Activated naive CD8-positive, alpha-beta T cell (primary cell): ENCODE measurements at regions not wholly inside any gene's neighbourhood (a gene's known extent, or its start where the extent isn't known, plus 50 kb on each side); places are given as distances from the start of the nearest gene placed in this dataset.
A peak's percentile ranks its signal among the peaks of the same experiment; 100 is the strongest.

Source experiments
- H3K27ac Mint-ChIP-seq: one replicate; pipeline ENCODE4 v1.8.0; 2021; ENCODE audit warnings: mixed read lengths
- H3K27me3 Mint-ChIP-seq: one replicate; pipeline ENCODE4 v1.8.0; 2021; ENCODE audit warnings: mixed read lengths
- H3K36me3 Mint-ChIP-seq: one replicate; pipeline ENCODE4 v1.8.0; 2021; ENCODE audit warnings: mixed read lengths
- H3K4me1 Mint-ChIP-seq: one replicate; pipeline ENCODE4 v1.8.0; 2021; ENCODE audit warnings: low read depth, mixed read lengths
- H3K4me3 Mint-ChIP-seq: one replicate; pipeline ENCODE4 v1.8.0; 2021; ENCODE audit warnings: mild to moderate bottlenecking, mixed read lengths
- H3K9me3 Mint-ChIP-seq: one replicate; pipeline ENCODE4 v1.8.0; 2021; ENCODE audit warnings: low read depth, mixed read lengths

DNA sequence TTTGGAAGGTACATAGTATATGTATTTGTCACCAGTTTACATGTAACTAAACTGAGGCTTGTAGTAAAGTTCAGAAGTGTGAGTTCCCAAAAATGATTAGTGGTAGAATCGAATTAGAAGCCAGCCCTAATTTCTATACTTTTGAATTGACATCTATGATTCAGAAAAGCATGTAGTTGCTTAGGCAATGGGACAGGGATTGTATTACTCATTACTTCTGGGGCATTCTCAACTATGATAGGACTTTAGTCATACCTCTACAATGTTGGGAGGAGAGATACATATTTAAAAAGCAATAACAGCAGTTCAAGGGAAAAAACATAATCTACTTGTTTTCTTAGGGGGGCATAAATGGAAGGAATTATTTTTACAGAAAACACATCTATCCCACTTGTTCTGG lies 277.9 kb upstream of the E2F7 start:
- Mint-ChIP-seq H3K4me1 (no peaks in the 10 kb centered on the region), H3K9me3 (no peaks in the 10 kb centered on the region), H3K36me3 (no peaks in the 10 kb centered on the region), H3K27me3 (no peaks in the 10 kb centered on the region), H3K4me3 (no peak overlapping the region), H3K27ac (no peak overlapping the region)

DNA sequence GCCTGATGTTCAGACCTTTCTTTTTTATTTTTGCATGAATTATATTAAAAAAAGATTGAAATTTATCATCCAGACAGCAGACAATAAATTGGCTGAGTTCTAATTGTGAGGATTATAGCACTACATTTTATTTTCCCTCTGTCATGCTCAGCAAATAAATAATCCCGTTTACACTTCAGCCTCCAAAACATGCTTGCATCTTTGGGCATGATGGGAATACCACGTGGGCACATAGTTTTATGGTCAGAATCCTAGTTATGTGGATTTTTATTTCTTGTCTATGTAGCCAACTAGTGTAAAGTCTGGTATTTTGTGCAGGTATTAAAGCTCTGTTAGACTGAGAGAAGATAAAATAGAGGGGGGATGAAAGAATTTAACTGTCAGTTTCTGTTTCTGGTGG lies 276.9 kb upstream of the E2F7 start:
- Mint-ChIP-seq H3K9me3 (no peaks in the 10 kb centered on the region), H3K4me1 (no peaks in the 10 kb centered on the region), H3K27ac (no peak overlapping the region), H3K4me3 (no peak overlapping the region), H3K27me3 (no peaks in the 10 kb centered on the region), H3K36me3 (no peaks in the 10 kb centered on the region)

DNA sequence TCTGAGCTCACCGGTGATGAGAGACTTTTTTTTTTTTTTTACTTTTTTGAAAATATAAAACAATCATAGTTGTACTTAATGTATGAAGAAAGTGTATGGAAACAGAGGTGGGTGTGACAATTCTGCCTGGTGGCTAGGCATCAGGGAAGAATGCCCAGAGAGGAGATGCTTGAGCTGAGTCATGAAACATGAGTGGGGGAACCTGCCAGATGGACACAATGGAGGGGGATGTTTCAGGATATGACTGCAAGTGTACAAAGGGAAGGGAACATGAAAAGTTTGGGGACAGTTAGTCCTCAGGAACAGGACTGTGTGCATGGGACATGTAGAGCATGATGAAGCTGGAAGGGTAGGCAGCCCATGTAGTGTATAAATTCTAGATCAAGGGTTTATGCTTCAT lies 274.2 kb upstream of the E2F7 start:
- Mint-ChIP-seq H3K9me3 (no peaks in the 10 kb centered on the region), H3K27me3 (no peaks in the 10 kb centered on the region), H3K4me3 (no peak overlapping the region), H3K4me1 (no peaks in the 10 kb centered on the region), H3K27ac (no peak overlapping the region), H3K36me3 (no peaks in the 10 kb centered on the region)

DNA sequence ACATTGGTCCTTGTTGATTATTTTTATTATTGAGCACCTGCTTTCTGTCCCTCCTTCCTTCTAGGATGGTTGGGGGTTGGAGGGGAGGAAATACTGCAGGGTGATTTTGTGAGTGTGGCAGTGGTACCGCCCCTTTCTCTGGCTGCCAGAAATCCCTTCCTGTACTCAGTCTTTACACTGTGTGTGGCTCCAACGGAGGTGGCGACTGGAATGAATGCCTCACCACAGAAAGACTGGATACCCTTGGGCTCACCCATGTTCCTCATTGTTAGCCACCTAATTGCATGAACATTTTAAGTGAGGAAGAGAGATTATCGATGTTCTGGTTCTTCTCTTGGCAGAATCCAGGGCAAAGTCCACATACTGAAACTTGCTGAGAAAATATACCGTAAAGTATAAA lies 272.0 kb upstream of the E2F7 start:
- Mint-ChIP-seq H3K27me3 (no peaks in the 10 kb centered on the region), H3K4me3 (no peak overlapping the region), H3K4me1 (no peaks in the 10 kb centered on the region), H3K9me3 (no peaks in the 10 kb centered on the region), H3K36me3 (no peaks in the 10 kb centered on the region), H3K27ac (no peak overlapping the region)

DNA sequence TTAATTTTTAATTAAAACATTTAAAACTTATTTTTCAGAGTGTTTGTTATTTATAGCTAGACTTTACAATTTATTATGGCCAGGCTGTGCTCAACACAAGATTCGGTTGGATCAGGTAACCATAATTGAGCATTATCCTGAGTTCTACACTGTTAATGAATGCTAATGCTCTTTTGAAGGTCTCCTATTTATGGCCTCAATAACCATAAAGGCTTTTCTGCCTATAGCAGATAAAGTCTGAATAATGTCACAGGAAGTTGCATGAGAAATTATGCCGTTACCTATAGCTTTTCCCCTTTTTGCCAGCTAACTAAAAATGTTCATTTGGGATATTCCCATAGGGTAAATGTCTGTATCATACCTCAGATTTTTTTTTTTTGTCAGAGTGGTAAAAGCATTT lies 269.4 kb upstream of the E2F7 start:
- Mint-ChIP-seq H3K36me3 (no peaks in the 10 kb centered on the region), H3K4me1 (no peaks in the 10 kb centered on the region), H3K9me3 (no peaks in the 10 kb centered on the region), H3K27ac (no peak overlapping the region), H3K27me3 (peaks cover 3% of the 10 kb centered on the region), H3K4me3 (no peak overlapping the region)

DNA sequence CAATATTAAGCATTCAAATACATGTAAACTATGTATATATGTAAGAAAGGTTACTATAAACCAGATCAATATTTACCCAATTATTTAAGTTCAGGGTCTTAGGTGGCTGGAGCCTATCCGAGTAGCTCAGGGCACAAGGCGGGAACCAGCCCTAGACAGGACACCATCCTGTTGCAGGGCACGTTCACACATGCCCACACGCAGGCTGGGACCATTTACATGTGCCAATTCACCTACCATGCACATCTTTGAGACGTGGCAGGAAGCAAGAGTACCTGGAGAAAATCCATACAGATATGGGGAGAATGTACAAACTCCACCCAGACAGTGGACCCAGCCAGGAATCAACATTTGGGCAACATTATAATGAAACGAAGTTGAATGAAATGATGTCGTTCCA lies 263.0 kb upstream of the E2F7 start:
- H3K4me1 Mint-ChIP-seq: peaks cover 14% of the 10 kb centered on the region
- H3K4me3 Mint-ChIP-seq: no peak overlapping the region
- H3K27me3 Mint-ChIP-seq: peaks cover 26% of the 10 kb centered on the region
- H3K27ac Mint-ChIP-seq: no peak overlapping the region
- H3K9me3 Mint-ChIP-seq: no peaks in the 10 kb centered on the region
- no peaks in the 10 kb centered on the region for H3K36me3 Mint-ChIP-seq

DNA sequence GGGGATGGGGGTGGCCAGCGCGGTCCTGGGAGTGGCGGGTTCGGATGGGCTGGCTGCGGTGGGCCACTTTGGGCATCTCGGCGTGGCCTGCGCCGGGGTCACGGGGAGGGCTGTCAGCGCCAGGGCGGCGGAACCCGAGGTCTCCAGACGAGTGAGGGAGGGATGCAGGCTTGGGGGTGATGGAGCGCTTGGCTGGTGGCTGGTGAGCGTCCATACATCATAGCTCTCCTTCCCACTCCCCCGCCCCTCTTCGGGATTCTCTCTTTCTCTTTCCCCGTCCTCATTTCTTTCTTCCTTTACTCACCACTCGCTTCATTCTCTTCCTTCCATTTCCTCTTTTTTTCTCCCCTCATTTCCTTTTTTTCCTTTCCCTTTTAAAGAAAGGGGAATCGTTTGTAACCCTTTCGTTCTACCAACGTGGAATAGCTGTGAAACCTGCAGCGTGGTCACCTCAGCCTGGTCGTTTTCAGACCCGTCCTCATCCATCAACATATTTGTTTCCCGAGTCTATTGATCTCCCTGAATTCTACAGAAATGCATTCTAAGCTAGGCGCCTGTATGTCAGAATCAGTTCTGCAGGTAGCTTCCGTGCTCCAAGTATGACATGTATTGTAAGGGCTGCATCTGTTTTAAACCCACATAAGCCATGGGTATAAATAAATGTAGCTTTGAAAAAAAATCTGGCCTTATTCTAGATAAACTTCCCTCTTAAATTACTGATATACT lies 260.3 kb upstream of the E2F7 start:
- peaks cover 33% of the 10 kb centered on the region for H3K27me3 Mint-ChIP-seq
- no peaks in the 10 kb centered on the region for H3K36me3 Mint-ChIP-seq
- H3K4me3 Mint-ChIP-seq: peak overlapping the region; percentile 77
- H3K27ac Mint-ChIP-seq: no peak overlapping the region
- peaks cover 14% of the 10 kb centered on the region for H3K4me1 Mint-ChIP-seq
- H3K9me3 Mint-ChIP-seq: no peaks in the 10 kb centered on the region

DNA sequence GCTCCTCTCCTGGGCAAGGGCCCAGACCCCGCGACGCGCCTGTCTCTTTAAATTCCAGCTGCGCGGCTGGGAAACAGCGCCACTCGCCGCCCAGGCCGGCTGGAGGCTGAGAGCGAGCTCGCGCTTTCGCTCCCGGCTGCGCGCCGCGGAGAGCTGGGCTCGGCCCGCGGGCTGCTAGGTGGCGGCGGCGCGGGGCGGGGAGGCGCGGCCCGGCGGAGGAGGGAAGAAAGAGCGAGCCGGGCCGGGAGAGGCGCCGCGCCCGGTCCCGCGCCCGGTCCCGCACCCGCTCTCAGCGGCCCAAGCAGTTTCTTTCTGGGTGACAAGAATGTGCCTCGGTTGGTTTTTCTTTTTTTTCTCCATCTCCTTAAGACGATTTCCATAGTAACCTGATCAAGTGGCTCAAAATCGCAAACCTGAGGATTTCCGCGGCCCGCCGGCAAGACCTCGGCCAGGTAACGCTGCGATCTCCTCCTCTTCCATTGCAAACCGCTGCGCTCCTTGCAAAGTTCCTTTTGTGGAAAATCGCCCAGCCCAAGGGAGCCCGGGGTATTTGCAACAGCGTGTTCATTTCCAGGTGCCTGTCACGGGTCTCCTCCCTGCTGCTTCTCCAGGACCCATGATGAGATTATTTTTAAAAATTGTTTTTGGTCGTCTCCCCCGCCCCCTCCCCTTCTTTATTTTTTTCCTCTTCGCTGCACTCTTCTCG lies 259.5 kb upstream of the E2F7 start:
- H3K27ac Mint-ChIP-seq: no peak overlapping the region
- H3K27me3 Mint-ChIP-seq: peaks cover 31% of the 10 kb centered on the region
- H3K9me3 Mint-ChIP-seq: no peaks in the 10 kb centered on the region
- H3K4me3 Mint-ChIP-seq: peak overlapping the region; percentile 51
- no peaks in the 10 kb centered on the region for H3K36me3 Mint-ChIP-seq
- peaks cover 14% of the 10 kb centered on the region for H3K4me1 Mint-ChIP-seq

DNA sequence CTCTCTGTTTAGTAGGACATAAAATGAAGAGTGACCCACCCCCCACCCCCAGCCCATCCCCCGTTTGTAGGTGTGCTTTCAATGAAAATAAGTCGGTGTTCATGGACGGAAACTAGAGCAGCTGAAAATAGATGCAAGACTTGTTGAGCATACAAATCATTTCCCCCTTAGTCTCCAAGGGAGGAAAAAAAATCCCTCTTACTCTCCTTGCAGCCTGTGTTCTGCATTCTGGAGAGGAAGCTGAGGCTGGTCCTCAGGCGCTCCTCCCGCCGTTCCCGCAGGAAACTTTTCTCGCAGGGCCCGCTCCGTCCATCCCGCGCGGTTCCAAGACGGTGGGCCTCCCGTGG lies 259.0 kb upstream of the E2F7 start:
- H3K27ac Mint-ChIP-seq: no peak overlapping the region
- H3K27me3 Mint-ChIP-seq: peaks cover 31% of the 10 kb centered on the region
- peaks cover 14% of the 10 kb centered on the region for H3K4me1 Mint-ChIP-seq
- no peaks in the 10 kb centered on the region for H3K36me3 Mint-ChIP-seq
- no peaks in the 10 kb centered on the region for H3K9me3 Mint-ChIP-seq
- no peak overlapping the region for H3K4me3 Mint-ChIP-seq

DNA sequence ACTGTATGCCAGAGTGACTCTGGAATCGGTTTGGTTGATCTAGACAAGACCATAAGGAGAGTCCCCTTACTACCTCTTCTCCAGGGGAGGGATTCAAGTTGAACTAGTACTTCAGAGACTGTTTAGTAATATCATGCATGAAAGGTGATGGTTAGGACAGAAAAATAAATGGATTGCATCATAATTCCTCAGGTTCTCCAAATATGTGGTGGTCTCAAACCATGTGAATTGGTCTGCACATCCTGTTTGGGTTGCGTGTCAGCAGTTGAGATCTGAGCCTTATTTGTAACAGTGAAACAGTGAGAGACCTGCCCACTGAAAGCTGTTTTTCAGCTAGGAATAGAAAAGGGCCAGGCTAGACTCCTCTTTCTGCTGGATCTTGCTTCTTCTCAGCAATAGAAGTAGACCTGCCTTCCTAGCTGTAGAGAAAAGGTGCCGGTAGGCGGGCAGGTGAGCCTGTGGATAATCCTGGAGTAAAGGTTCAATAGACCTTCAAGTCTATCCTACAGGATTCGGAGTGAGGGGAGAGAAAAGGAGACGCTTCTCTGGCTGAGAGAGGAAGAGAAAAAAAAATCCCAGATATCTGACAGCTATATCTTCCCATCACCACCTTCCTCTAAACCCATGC lies 258.5 kb upstream of the E2F7 start:
- Mint-ChIP-seq H3K27ac (no peak overlapping the region), H3K27me3 (peaks cover 31% of the 10 kb centered on the region), H3K4me3 (no peak overlapping the region), H3K36me3 (no peaks in the 10 kb centered on the region), H3K4me1 (peaks cover 14% of the 10 kb centered on the region), H3K9me3 (no peaks in the 10 kb centered on the region)

DNA sequence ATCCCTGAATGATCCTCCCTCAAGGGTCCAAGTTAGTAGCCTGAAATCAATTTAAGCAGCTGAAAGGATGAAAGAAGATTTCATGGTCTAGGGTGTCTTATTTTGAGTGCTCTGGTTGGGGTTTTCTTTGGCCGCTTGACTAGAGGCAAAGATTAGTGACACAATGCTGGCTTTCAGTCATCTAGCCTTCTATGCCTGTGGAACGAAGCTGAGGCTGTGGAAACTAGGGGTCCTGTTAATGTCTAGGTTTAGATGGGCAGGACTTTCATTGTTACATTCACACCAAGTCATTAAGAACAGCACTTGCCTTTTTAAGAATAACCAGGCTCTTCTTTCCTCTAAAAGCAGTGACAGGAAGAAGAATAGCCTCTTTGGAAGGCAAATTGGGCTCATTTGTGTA lies 253.8 kb upstream of the E2F7 start:
- no peak overlapping the region for H3K27ac Mint-ChIP-seq
- H3K4me3 Mint-ChIP-seq: no peak overlapping the region
- H3K4me1 Mint-ChIP-seq: no peaks in the 10 kb centered on the region
- peaks cover 15% of the 10 kb centered on the region for H3K27me3 Mint-ChIP-seq
- no peaks in the 10 kb centered on the region for H3K36me3 Mint-ChIP-seq
- H3K9me3 Mint-ChIP-seq: no peaks in the 10 kb centered on the region

DNA sequence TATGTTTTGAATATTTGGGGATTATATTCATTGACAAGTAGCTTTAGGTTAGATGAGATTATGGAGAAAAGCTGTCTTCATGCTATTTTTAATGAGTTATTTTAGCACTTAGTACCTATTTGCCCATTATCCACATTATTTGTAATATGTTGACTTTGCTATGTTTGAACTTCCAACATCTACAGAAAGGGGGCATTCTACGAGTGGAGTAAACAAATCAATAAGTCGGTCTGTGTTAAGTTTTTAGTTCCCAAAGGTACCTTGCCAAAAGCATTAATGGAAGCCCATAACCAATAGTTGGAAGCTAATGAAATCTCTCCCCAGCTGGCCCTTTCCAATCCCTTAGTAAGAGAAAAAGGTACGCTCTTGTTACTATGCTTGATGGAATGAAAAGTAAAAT lies 250.0 kb upstream of the E2F7 start:
- peaks cover 3% of the 10 kb centered on the region for H3K27me3 Mint-ChIP-seq
- no peaks in the 10 kb centered on the region for H3K4me1 Mint-ChIP-seq
- no peak overlapping the region for H3K27ac Mint-ChIP-seq
- H3K9me3 Mint-ChIP-seq: no peaks in the 10 kb centered on the region
- no peaks in the 10 kb centered on the region for H3K36me3 Mint-ChIP-seq
- H3K4me3 Mint-ChIP-seq: no peak overlapping the region

DNA sequence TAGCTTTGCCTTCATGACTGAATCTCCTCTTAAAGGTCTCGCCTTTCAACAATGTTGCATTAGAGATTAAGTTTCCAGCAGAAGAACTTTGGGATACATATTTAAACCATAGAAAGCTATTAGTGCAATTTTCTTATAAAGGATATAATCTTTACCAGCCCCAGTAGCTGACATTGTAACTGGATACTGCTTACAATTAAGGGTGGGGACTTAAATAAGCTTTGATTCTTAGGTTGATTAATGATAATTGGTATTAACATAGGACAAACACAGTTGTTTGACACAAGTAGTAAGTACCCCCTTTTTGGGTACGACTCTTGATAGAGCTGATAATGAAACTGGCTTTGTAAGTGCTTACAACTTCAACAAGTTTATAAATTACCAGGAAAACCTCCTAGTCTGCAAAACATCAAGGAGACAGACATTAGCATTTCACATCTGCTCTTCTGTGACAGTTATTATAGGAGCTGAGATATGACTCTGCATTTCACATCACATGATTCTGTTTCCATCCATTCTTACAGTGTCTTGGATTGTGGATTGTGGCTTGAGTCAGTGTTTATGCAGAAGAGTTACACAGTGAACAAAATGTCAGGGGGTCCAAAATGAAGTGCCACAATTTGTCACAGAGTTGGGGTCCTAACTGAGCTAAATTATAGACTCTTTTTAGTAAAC lies 249.1 kb upstream of the E2F7 start:
- no peaks in the 10 kb centered on the region for H3K4me1 Mint-ChIP-seq
- H3K27ac Mint-ChIP-seq: no peak overlapping the region
- no peaks in the 10 kb centered on the region for H3K36me3 Mint-ChIP-seq
- no peak overlapping the region for H3K4me3 Mint-ChIP-seq
- peaks cover 3% of the 10 kb centered on the region for H3K27me3 Mint-ChIP-seq
- H3K9me3 Mint-ChIP-seq: no peaks in the 10 kb centered on the region

DNA sequence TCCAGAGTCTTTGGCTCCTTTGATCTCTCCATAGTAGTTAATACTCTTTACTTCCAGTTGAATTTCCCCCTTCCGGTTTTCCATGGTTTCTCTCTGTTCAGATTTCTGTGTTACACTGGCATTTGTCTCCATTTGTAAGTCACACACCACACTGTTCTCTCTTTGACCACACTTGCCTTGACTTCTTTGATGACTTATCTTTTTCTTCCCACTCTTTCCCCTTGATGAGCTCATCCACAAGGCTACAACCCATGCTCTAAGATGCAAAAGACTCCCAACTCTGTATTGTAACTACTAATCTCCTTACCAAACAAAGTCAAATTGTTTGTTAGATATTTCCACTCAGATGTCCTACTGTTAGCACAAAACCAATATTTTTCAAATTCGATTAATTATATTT lies 242.7 kb upstream of the E2F7 start:
- H3K27me3 Mint-ChIP-seq: no peaks in the 10 kb centered on the region
- no peaks in the 10 kb centered on the region for H3K36me3 Mint-ChIP-seq
- no peaks in the 10 kb centered on the region for H3K9me3 Mint-ChIP-seq
- H3K4me3 Mint-ChIP-seq: no peak overlapping the region
- H3K27ac Mint-ChIP-seq: no peak overlapping the region
- no peaks in the 10 kb centered on the region for H3K4me1 Mint-ChIP-seq

DNA sequence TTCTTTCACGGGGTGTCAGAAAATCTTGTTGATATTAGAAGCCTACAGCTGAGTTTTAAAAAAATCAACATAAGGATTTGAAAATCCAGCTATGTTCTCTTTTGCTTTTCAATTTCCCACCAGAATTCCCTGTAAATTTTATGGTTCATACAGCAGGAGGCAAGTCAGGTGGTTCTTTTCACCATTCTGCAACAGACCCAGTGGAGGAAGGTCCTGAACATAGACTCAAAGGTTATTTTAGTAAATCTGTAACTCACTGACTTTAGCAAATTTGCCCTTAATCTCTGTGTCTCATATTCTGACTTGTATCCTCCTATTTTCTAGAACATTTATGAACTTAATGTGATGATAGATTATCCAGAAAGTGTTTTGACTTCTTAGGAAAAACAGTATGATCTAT lies 235.4 kb upstream of the E2F7 start:
- Mint-ChIP-seq H3K36me3 (no peaks in the 10 kb centered on the region), H3K4me1 (no peaks in the 10 kb centered on the region)

More for the DNA sequence above, 235.4 kb upstream of the E2F7 start:
- Mint-ChIP-seq H3K9me3 (no peaks in the 10 kb centered on the region), H3K27me3 (peaks cover 3% of the 10 kb centered on the region), H3K4me3 (no peak overlapping the region), H3K27ac (no peak overlapping the region)
